Activated CD4-positive, CD25-positive, alpha-beta regulatory T cell (primary cell): ENCODE measurements at regions not wholly inside any gene's neighbourhood (a gene's known extent, or its start where the extent isn't known, plus 50 kb on each side); places are given as distances from the start of the nearest gene placed in this dataset.

Experiments used
- DNase-seq, 4 experiments: peaks; one replicate each; lab custom pipeline; 2025; lab: John Stamatoyannopoulos, UW

DNA sequence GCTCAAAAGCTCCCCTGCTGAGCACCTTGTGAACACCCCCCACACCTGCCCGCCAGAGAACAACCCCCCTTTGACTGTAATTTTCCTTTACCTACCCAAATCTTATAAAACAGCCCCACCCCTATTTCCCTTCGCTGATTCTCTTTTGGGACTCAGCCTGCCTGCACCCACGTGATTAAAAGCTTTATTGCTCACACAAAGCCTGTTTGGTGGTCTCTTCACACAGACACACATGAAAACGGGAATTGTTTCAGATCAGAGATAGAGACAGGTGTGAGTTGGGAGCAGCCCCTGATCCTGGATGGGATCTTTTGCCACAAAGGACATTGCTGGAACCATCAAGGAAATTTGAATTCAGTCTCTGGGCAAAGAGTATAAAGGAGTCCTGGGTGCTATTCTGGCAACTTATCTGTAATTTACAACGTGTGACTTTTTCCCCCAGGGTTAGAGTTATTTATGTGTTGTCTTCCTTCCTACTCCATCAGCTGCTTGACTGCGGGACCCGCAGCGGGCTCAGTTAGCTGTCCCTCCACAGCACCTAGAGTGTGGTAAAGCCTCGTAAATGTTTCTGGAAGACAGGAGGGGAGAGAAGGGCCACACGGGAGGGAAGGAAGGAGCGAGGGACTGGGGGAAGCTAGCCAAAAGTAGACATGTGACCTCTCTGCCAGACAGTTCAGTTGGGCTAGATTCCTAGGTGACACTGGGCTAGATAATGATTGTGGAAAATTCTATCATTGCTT lies 437.0 kb downstream of the ZNF608 start:
- no peak for DNase-seq

DNA sequence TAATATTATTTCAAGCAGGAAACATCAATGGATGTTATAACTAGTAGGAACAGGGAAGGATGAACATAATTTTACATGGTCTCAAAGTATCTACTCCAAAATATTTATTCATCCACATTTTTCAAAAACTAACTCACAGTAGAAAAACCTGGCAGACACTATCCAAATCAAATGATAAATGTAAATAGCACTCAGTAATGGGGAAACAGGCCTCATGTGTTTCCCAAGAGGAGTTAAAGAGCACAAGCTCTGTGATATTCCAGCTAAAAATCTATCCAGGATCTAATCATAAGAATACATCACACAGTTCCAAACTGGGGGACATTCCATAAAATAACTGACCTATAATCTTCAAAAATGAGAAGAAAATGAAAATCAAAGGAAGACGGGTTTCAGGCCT lies 443.1 kb downstream of the ZNF608 start:
- no peak for DNase-seq

DNA sequence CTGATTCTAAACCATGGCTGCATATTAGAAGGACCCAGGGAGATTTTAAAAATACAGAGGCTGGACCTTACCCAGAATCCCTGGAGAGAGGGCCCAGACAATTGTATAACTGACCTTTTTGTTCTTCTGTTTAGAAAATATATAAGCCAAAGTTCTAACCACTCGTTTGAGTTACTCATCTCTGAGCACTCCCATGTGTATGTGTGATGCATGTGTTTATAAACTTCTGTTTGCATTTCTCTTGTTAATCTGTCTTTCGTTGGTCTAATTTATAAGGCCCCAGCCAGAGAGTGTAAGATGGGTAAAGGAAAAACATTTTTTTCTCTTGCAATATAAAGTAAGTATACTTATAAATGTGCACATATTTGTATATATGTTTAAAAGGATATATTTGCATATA lies 443.9 kb downstream of the ZNF608 start:
- DNase-seq, result no peak

DNA sequence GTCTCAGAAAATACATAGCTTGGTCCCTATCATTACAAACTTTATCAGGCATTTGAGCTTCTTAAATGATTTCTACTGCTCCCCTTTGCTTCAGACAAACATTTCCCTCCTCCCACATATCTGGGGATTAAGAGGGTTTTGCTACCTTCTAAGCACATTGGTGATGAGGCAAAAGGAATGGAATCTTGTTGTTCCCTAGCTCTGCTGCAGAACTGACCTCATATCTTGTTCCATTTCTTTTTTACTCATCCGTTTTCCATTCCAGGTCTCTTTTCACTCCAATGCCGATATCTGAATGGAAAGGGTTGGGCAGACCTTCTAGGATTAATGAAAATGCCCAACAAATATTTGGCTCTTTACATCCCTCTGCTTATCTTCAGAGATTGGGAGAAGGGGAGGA lies 444.6 kb downstream of the ZNF608 start:
- DNase-seq, result no peak

DNA sequence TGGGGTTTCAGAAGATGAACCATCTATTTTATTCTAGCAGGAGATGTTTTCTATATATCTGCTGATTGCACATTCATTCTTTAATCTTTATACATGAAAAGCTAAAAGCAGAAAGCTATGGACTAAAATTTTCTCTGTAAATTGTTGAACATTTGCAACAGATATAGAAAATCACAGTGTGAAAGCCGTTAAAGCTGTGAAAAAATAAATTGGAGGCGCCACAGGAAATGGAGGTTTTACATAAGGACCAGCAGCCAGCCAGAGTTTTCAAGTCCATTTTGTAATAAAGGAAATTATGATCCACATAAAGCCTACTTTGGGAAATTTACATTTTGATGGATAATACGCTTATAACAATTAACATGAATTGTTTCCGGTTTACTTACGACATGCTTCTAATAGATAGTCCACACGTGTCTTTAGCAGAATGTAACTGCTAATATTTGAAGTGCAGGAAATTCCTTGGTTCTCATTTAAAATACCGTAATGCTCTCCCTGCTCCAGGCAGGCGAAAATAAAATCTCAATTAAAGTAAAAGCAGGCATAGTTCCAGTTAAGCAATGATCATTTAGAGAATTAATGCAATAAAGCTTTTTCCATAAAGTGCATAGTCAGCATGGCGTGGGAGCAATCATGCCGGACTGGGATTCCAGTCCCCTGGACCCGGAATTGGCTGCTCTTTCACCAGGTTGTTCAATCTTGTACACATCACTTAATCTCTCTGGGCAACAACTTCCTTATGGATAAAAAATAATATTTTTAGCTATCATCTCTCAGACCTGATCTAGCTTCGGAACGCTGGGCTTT lies 445.4 kb downstream of the ZNF608 start:
- no peak for DNase-seq

DNA sequence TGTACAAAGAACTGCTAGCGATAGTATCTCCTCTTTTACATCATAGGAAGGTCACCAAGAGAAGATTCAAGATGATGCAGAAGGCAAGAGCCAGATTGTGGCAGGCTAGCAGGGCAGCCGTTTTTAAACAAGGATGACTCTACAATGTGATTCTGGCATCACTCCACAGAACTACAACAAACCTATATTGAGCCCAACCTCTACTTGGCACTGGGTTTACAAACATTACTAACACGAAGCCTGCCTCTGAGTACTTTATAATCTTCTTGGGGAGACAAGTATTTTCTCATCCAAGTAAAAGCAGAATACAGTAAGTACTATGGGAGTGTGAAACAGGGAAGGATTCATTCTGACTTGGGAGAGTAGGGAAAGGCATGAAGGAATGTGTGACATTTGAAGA lies 448.6 kb downstream of the ZNF608 start:
- no peak for DNase-seq

DNA sequence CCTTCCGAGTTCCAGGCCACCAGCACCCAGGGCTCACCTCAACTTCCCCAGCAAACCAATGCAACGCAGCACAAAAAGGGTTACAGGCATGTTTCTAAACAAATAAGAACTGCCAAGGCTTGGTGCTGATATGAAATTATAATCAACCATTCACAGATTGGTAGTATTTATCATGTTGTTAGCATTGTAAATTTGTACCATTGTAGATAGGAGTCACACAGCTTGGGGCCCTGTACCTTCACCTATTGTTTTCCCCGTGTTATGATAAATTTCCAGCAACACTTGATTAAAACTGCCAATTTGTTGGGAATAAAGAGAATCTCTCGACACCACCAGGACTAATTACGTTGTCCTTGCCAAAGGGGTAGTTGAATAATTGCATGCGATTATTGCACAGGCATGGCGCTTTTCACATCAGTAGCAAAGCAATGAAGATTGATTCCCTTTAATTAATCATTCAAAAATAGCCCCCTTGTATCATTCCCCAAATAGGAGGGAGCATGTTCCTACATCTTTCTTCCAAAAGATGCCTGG lies 454.1 kb downstream of the ZNF608 start:
- no peak for DNase-seq

DNA sequence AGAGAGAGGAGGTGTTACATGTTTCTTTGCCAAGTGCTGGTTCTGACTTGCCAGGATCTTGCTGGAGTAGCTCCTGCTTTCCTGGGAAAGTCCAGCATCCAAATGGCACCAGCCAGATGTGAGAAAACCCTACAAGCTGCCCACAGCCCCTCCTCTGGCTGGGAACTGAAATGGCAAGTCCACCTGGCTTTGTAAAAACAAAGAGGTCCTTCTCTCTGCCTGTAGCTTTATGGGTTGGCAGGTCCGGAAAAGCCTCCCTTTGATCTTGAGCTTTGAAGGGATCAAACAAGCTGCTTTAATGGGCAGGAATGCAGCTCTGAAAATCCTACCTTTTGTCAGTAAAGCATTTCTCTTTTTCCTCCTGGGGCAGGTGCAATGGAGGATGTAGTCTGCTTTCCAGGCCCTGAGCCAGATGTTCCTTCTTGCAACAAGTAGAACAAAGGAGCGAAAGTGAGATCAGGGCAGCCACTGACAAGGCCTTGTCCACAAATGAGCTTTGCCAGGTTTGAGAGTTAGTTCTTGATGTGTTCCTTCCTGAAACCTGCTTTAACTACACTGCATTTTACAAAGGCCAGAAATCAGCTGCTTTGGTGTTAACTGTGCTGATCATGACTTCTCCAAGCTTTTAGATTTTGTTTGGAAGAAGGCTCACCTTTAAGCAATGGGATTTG lies 456.7 kb downstream of the ZNF608 start:
- DNase-seq, result no peak

DNA sequence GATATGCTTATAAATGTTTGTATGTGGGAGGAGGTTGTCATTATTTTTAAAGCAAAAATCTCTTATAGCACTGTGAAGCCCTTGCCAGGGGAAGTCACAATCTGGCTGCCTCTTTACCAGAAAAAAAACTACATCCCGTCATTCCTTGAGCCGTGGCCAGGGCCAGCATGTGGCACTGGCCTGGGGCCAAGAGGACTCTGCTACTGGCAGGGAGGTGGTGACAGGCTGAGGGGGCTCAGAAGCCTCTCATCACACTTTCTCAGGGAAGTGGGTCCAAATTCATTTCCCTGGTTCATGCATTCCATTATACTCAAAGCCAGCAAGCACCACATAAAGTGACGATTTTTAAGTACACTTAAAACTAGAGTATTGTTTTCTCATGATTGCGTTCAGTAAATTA lies 457.3 kb downstream of the ZNF608 start:
- no peak for DNase-seq

DNA sequence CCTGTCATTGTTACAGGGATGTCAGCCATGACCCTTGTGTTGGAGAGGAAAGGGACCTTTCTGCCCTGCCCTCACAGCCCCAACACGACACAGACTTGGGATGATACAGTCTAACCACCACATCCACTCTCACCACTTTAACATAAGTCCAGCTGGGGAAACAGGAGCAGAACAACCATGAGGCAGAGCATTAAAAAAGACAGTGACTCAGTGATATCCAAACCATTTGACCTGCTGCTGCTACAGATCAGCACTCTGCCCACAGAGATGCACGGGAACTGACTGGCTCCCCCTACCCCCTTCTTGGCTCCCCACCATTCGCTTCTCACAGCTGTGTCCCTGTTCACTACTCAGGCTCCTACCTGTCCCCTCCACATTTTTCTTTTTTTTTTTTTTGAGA lies 458.6 kb downstream of the ZNF608 start:
- no peak for DNase-seq

DNA sequence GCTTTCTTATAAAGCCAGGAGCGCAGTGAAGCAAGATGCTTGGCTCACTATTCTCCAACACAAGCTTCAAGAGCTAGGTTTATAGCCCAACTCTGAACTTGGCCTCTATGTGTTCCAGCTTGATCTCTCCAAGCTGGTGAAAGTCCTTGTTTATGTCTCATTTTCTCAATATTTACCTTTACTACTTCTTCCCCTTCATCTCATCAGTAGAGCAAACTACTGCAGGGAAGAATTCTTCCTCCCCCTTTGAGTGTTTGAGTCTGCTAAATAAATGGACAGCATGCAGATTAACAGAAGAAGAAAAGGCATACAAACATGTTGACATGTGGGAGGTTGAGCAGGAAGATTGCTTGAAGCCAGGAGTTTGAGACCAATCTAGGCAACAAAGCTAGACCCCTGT lies 460.7 kb downstream of the ZNF608 start:
- DNase-seq, result no peak

DNA sequence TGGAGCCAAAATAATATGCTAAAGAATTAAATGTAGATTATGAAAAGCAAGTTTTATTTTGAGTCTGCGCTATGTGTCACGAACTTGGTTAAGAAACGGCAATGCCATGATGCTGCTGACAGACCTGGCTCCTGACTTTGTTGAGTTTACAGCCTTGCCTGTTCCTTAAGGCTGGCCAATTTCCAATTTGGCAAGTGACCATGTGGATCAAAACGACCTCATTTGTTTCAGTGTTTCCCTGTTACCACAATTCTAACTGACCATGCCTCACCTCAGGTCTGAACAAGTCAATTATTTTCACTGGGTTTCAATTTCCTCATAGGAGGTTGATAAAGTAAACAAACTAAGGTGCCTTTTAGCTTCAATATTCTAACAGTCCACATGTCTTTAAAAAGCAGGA lies 461.4 kb downstream of the ZNF608 start:
- DNase-seq, result no peak

DNA sequence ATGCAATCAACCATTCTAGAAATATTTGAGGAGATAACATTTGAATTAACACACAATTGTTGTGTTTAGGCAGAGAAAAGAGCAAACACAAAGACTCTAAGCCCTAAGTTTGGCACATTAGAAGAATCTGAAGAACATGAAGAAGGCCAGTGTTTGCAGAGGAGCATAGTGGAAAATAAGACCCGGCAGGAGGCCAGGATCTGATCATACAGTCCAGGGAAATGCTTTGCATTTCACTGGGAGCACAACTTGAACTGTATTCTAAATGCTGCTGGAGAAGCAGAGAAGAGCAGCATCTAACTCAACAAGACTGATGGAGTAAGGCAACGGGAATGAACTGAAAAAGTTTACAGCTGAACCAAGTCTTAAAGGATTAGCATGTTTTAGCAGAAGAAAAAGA lies 463.4 kb downstream of the ZNF608 start:
- DNase-seq, result no peak

DNA sequence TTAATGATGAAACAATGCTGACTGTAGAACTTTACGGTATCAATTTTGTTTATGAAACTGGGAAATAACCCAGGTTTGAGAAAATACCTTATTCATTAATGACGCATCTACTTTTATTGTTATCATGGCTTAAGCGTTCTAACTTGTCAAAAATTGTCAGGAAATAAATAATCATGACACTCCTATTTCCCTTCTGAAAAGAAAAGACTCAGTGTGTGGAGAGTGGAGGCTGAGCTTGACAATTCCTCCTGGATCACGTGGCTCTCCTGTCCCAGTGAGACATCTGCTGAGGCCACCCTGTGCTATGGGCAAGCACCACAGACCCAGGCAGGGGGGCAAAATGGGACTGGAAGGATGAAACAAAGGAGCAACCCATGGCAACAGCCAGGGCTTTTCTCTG lies 466.4 kb downstream of the ZNF608 start:
- no peak for DNase-seq

DNA sequence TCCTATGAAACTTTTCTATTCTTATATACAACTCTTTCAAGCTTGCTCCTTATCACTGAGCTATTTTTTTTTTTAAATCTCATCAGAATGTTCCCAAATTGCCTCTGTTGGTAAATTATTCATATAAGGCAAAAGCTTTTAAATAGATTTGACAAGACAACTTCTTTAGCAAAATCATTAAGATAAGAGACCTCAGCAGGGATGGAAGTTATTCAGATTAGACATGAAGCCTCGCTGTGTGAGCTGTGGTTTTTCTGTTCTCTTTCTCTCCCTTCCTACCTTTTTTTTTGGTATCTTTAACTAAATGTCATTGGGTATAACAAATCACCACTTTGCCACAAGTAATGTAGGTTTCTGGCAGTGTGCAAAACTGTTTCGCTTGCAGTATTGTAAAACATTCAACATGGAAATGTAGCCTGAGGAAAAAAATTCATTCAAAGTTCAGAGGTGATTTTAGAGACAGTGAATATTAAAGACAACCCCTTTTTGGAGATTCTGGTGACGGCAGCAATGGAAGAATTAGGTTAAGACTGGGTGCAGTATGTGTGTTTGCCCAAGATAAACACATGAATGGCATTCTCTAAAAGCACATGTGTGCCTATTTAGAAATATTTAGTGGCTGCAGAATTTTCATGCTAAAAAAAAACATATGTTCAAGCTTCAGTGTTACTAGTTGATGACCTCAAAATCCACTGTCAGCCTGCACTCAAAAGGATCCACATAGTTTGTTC lies 467.1 kb downstream of the ZNF608 start:
- no peak for DNase-seq

DNA sequence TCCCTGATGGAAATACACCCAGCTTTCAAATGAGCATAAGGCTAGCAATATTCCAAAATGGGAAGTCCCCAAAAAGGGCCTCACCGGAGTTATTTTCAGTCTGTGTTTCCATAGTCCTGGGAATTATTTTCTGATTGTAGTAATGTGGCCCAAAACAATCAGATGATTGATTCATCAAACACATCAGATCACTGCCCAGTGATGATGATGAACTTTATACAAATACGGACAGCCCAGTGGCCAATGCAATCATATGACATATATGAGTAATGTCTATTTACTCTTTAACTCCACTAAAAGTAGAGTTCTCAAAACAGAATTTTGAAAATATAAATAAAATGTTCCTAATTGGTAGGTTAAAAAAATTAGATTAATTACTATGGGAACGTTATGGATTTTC lies 467.8 kb downstream of the ZNF608 start:
- DNase-seq, result no peak

DNA sequence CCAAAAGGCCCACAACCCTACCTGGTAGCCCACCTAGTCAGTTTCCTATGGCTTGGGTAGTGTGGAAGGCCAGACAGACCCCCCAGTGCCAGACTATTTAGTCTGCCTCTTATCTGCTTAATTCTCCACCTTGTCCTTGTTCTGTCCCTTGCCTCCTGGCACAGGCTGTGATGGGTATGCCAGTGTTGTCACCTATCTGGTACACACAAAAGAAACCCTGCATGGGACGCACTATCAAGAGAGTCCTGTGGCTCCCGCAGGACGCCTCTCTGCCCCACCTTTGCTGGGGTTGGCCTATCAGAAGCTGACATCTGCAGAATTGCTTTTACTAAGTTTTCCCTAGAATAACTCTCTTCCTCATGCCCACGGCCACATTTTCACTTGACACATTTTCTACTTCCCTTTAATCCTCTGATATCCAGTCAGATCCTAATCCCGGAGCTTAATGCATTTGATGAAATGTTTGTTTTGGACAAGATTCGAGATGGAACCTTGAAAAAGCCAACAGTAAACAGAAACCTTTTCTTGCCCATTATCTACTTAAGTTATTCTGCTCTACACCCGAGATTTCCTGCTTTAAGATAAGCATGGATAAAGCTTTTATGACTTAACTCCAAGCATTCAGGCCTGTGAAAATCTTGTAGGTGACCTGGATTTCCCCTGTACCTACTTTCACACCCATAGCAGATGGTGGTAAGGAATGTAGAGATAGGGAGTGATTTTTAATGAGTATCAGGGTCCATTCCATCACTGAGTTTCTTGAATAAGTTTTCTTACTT lies 468.5 kb downstream of the ZNF608 start:
- no peak for DNase-seq

DNA sequence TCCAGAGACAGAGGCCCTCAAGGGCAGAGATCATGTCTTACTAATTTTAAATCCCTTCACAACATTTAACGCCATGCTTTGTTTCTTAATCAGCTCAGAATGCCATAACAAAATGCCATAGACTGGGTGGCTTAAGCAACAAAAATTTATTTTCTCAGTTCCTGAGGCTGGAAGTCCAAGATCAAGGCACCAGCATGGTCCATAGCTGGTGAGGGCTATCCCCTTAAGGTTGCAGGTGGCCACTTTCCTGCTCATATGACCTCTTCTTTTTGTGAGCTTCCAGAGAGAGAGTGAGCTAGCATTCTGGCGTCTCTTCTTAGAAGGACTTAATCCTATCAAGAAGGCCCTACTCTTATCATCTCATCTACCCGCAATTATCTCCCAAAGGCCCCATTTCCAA lies 470.3 kb downstream of the ZNF608 start:
- DNase-seq, result no peak

DNA sequence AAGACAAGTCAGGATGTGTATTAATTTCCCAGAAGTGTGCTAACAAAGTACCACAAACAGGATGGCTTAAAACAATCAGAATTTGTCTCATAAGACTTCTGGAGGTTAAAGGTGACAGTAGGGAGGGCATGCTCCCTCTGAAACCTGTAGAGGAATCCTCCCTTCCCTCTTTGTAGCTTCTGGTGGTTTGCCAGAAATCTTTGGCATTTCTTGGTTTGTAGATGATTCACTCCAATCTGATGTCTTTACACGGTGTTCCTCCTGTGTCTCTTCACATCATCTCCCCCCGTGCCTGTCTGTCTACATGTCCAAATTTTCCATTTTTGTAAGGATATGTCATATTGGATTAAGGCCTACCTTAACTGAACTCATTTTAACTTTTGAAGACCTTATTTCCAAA lies 471.5 kb downstream of the ZNF608 start:
- DNase-seq, result no peak

DNA sequence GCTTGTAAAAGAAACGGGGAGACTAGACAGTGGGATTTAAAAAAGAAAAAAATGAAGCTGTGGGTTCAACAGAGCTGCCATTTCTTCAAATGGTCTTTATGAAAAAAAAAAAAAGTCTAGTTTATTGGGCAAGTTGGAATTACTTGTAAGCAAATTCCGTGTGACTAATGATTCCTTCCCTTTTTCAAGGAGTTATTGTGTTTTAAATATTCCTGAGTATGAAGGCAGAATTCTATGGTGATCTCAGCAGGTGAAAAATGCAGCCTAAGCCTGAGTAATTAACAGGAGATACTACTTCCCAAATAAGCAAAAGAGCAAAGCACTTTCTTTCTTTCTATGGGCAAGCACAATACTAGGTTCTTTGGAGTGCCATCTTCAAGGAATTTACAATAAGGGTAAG lies 481.9 kb downstream of the ZNF608 start:
- DNase-seq, result no peak
